NCI-H460 (cell line): ENCODE measurements at regions not wholly inside any gene's neighbourhood (a gene's known extent, or its start where the extent isn't known, plus 50 kb on each side); places are given as distances from the start of the nearest gene placed in this dataset.
"Not testable (repeated sequence)": the region's sequence is repeated elsewhere in the genome, so short reads cannot be mapped to it uniquely, and the experiment has no call there.

Experiments
- DNase-seq: peaks from one replicate; pipeline ENCODE4 v3.0.0-alpha.2; 2016; ENCODE audit warnings: low read depth; ENCODE audit errors: extremely low read depth

- DNase-seq, result no peak
Measured at GRCh38 chr4:54403700-54404453, 174.8 kb downstream of the PDGFRA start.

- DNase-seq, result not testable (repeated sequence)
Measured at GRCh38 chr4:54409270-54409817, 180.3 kb downstream of the PDGFRA start.

GRCh38 chr4:54414545-54414944 is 185.5 kb downstream of the PDGFRA start:
- no peak for DNase-seq

GRCh38 chr4:54417476-54417875 is 188.4 kb downstream of the PDGFRA start:
- DNase-seq, result no peak

GRCh38 chr4:54418468-54418867 is 189.4 kb downstream of the PDGFRA start:
- DNase-seq, result no peak

GRCh38 chr4:54423066-54423465 is 194.0 kb downstream of the PDGFRA start:
- DNase-seq, result no peak

- DNase-seq, result no peak
Measured at GRCh38 chr4:54427826-54428225, 198.7 kb downstream of the PDGFRA start.

- no peak for DNase-seq
Measured at GRCh38 chr4:54428940-54429339, 199.8 kb downstream of the PDGFRA start.

GRCh38 chr4:54433686-54434085 is 204.6 kb downstream of the PDGFRA start:
- no peak for DNase-seq

- DNase-seq, result peak; percentile 2
Measured at GRCh38 chr4:54439831-54440243, 210.7 kb downstream of the PDGFRA start.

GRCh38 chr4:54440394-54441136 is 211.5 kb downstream of the PDGFRA start:
- DNase-seq, result no peak

GRCh38 chr4:54445866-54446265 is 211.9 kb upstream of the KIT start:
- no peak for DNase-seq

GRCh38 chr4:54446581-54446980 is 211.2 kb upstream of the KIT start:
- DNase-seq, result no peak

GRCh38 chr4:54447304-54447703 is 210.5 kb upstream of the KIT start:
- no peak for DNase-seq

GRCh38 chr4:54449999-54450398 is 207.8 kb upstream of the KIT start:
- DNase-seq, result no peak

- not testable (repeated sequence) for DNase-seq
Measured at GRCh38 chr4:54466960-54467359, 190.8 kb upstream of the KIT start.

- peak; percentile 8 for DNase-seq
Measured at GRCh38 chr4:54473077-54473545, 184.6 kb upstream of the KIT start.

- DNase-seq, result no peak
Measured at GRCh38 chr4:54473798-54474197, 184.0 kb upstream of the KIT start.

GRCh38 chr4:54475546-54475945 is 182.2 kb upstream of the KIT start:
- DNase-seq, result no peak

GRCh38 chr4:54482529-54483200 is 175.1 kb upstream of the KIT start:
- DNase-seq, result no peak

GRCh38 chr4:54484383-54484782 is 173.4 kb upstream of the KIT start:
- DNase-seq, result no peak
